Liver (tissue), 3 donors: ENCODE measurements at regions not wholly inside any gene's neighbourhood (a gene's known extent, or its start where the extent isn't known, plus 50 kb on each side); places are given as distances from the start of the nearest gene placed in this dataset.

ENCODE experiments used
- CTCF ChIP-seq: fragments of 150-350 bp; IDR thresholded peaks from 2 replicates; pipeline ENCODE4 v1.5.1; 2017; ENCODE audit warnings: improper control_type of control experiment, low read depth, low read length; ENCODE audit not compliant: missing input control
- EGR1 ChIP-seq, 2 donors: IDR thresholded peaks; 2 replicates each; pipeline ENCODE4 v1.6.1; 2016 to 2018; ENCODE audit warnings: antibody characterized with exemption in 2 of 2, low read depth in 2 of 2
- JUND ChIP-seq, 2 donors: IDR thresholded peaks; 2 replicates each; pipeline ENCODE4 v1.6.1; 2016; ENCODE audit warnings: antibody characterized with exemption in 2 of 2
- SP1 ChIP-seq: IDR thresholded peaks from 2 replicates; pipeline ENCODE4 v1.6.1; 2018; ENCODE audit warnings: antibody characterized with exemption, mild to moderate bottlenecking
- TAF1 ChIP-seq: conservative IDR thresholded peaks from 2 replicates; pipeline ENCODE4 v1.6.1; 2016; ENCODE audit warnings: antibody characterized with exemption, mild to moderate bottlenecking
- YY1 ChIP-seq: IDR thresholded peaks from 2 replicates; pipeline ENCODE4 v1.6.1; 2016; ENCODE audit warnings: antibody characterized with exemption, mild to moderate bottlenecking
- TF ChIP-seq, protein P1 (sequence below): IDR thresholded peaks from 2 replicates; pipeline ENCODE4 v1.6.1; 2016; ENCODE audit warnings: antibody characterized with exemption
- donor health status: healthy.
- donor health status: healthy.

DNA sequence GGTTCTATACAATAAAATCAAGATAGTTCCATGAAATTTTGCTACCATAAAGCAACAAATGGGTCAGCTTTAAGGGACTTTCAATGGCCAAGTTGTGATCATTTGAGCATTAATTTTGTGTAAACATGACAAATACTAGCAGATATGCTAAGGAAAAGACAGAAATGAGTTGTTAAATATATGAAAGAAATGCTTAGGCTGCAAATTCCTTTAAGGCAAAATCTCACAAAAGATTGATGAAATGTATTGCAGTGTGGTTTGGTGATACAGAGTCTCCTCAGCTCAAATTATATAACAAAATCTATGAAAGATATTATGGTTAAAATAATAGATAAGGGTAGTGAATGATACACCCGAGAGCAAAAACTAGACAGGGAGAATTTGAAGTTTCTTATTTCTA, 377.2 kb downstream of the RAP2B start:
- TF ChIP-seq CTCF = no peak
- TF ChIP-seq TAF1 = no peak
- TF ChIP-seq EGR1 (IDR thresholded peaks at IDR 0.05; ENCODE audit: low read depth in 2 of 2) = no peak
- no peak for TF ChIP-seq SP1
- TF ChIP-seq, protein P1, sequence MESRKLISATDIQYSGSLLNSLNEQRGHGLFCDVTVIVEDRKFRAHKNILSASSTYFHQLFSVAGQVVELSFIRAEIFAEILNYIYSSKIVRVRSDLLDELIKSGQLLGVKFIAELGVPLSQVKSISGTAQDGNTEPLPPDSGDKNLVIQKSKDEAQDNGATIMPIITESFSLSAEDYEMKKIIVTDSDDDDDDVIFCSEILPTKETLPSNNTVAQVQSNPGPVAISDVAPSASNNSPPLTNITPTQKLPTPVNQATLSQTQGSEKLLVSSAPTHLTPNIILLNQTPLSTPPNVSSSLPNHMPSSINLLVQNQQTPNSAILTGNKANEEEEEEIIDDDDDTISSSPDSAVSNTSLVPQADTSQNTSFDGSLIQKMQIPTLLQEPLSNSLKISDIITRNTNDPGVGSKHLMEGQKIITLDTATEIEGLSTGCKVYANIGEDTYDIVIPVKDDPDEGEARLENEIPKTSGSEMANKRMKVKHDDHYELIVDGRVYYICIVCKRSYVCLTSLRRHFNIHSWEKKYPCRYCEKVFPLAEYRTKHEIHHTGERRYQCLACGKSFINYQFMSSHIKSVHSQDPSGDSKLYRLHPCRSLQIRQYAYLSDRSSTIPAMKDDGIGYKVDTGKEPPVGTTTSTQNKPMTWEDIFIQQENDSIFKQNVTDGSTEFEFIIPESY = no peak
- no peak for TF ChIP-seq YY1
- no peak for TF ChIP-seq JUND (IDR thresholded peaks at IDR 0.05)
